ENCODE measurements at regions not wholly inside any gene's neighbourhood (a gene's known extent, or its start where the extent isn't known, plus 50 kb on each side); places are given as distances from the start of the nearest gene placed in this dataset.

DNA sequence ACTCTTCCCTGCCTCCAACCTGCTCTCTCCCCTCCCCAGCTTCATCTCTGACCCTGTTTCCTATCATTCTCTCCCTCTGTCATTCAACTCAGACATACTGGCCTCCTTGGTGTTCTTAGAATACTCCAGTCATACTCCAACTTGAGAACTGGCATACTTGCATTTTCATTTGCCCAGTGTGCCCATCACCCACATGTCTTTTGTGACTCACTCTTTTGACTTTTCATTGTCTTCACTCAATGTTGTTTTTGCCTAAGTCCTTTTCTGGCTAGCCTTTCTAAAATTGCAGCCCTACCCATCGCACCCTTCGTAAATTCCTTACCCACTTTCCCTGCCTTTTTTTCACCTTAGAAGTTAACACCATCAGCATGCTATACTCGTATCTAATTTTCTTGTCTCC is 77.0 kb upstream of the CD2AP start:
- TF ChIP-seq, protein P1, sequence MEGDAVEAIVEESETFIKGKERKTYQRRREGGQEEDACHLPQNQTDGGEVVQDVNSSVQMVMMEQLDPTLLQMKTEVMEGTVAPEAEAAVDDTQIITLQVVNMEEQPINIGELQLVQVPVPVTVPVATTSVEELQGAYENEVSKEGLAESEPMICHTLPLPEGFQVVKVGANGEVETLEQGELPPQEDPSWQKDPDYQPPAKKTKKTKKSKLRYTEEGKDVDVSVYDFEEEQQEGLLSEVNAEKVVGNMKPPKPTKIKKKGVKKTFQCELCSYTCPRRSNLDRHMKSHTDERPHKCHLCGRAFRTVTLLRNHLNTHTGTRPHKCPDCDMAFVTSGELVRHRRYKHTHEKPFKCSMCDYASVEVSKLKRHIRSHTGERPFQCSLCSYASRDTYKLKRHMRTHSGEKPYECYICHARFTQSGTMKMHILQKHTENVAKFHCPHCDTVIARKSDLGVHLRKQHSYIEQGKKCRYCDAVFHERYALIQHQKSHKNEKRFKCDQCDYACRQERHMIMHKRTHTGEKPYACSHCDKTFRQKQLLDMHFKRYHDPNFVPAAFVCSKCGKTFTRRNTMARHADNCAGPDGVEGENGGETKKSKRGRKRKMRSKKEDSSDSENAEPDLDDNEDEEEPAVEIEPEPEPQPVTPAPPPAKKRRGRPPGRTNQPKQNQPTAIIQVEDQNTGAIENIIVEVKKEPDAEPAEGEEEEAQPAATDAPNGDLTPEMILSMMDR (conservative IDR thresholded peaks at IDR 0.05; ENCODE audit: low read length), result no peak
- TF ChIP-seq EZH2phosphoT487 (IDR thresholded peaks at IDR 0.05; ENCODE audit: borderline replicate concordance, low read depth, low read length), result no peak

Data from OCI-LY7 (cell line).